ENCODE measurements at regions not wholly inside any gene's neighbourhood (a gene's known extent, or its start where the extent isn't known, plus 50 kb on each side); places are given as distances from the start of the nearest gene placed in this dataset.
"Not testable (repeated sequence)": the region's sequence is repeated elsewhere in the genome, so short reads cannot be mapped to it uniquely, and the experiment has no call there.

- no peak for DNase-seq (ENCODE audit: low read depth)
Observed at GRCh38 chr4:178165251-178165950, 723.2 kb upstream of the AGA start.

DNA sequence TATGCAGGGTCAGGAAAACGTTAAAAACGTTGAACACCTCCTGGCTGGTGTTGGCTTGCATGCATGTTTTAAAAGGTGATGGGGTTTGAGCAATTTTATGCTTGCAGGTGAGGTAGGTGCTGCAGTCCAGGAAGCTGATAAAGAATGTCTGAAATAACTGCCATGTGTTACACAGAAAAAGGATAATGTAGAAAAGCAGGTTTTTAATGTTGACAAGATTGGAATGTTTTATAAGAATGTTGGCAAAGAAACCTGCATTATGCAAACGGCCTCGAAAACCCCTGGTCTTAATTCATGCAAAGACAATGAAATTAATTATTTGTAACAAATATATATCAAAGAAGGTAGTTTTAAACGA is 723.7 kb upstream of the AGA start:
- no peak for DNase-seq (ENCODE audit: low read depth)

DNA sequence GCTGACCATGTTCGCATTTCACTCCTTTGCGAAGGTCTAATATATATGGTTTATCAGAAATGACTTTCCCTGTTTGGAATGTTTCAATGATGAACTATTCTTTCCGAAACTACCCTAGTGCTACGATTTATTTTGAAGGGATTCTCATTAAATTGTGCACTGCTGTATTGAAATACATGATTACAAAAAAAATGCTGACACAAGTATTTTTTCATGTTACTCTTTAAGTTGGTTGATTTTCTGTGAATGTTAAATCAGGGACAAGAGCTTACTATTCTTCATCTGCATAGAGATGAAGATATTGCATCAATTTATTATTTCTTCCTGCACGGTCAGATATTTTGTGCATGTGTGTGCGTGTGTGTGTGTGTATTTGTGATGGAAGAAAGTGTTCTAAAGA is 731.5 kb upstream of the AGA start:
- DNase-seq (ENCODE audit: low read depth), result no peak

- DNase-seq (ENCODE audit: low read depth), result no peak
Observed at GRCh38 chr4:178174756-178175155, 732.5 kb upstream of the AGA start.

DNA sequence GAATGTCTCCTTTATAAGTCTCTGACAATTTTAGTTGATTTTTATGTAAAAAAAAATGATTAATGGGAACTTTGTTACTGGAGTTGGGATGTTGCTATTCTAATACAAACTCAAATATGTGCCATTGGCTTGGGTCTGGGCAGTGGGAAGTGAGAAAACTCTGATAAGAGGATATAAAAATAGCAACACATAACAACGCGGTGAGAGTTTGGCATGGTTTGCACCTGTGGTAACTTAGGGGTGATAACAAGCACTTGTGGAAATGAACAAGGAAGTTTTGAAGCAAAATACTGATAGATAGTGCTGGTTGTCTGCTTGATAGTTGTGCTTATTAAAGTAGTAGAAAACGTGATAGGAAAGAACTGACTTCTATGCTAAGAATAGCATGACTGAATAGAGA is 743.3 kb upstream of the AGA start:
- DNase-seq (ENCODE audit: low read depth), result no peak

DNA sequence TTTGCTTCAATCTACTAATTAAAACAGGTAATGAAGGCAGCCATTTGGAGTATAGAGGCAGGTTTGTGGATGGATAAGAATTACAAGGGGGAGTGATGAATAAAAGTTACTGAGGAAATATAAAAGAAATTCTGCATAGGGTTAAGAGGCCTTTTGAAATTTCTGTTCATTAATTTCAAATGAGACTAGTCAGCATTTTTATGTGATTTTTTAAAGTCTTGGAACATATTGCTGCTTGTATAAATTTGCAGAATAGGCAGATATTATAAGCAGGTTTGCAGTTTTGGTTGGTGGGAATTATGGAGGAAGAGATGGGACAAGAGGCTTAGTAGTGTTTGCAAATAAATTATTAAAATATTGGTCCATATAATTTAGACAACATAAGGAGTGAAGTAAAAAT is 750.4 kb upstream of the AGA start:
- DNase-seq (ENCODE audit: low read depth), result no peak

- DNase-seq (ENCODE audit: low read depth), result no peak
Observed at GRCh38 chr4:178196751-178197374, 754.6 kb upstream of the AGA start.

GRCh38 chr4:178198691-178199090 is 756.5 kb upstream of the AGA start:
- no peak for DNase-seq (ENCODE audit: low read depth)

- no peak for DNase-seq (ENCODE audit: low read depth)
Observed at GRCh38 chr4:178202422-178202821, 760.2 kb upstream of the AGA start.

- DNase-seq (ENCODE audit: low read depth), result no peak
Observed at GRCh38 chr4:178205826-178206225, 763.6 kb upstream of the AGA start.

DNA sequence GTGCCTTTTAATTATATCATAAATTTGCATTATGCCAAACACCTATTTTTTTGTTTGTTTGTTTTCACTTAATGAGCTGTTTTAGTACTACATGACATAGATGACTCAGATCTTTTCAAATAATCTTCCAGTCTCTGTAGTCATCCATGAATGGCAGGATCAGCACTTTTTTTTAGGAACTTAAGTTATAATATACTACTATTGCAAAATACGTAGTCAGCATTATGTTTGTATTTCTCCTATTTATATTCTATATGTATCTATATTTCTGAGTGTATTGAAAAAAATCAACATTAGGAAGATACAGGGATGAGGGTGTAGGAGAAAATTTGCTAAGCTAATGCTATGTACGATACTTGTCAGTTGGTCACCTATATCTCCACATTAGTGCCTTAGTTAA is 773.1 kb upstream of the AGA start:
- DNase-seq (ENCODE audit: low read depth), result no peak

DNA sequence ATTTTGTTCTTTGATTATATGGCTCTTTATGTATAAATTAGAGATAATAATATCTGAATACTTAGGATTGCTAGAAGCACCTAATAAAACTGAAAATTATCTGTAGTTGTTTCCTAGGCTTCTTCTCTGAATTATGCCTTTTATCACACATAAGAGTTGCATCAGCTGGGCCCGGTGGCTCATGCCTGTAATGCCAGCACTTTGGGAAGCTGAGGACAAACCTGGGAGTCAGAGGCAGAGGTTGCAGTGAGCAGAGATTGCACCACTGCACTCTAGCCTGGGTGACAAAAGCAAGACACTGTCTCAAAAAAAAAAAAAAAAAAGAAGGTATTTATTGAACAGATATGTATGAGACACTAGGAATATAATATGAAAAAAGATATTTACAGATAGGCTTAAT is 773.5 kb upstream of the AGA start:
- DNase-seq (ENCODE audit: low read depth), result no peak

GRCh38 chr4:178226421-178226820 is 784.2 kb upstream of the AGA start:
- DNase-seq (ENCODE audit: low read depth), result not testable (repeated sequence)

GRCh38 chr4:178233906-178234305 is 791.7 kb upstream of the AGA start:
- no peak for DNase-seq (ENCODE audit: low read depth)

DNA sequence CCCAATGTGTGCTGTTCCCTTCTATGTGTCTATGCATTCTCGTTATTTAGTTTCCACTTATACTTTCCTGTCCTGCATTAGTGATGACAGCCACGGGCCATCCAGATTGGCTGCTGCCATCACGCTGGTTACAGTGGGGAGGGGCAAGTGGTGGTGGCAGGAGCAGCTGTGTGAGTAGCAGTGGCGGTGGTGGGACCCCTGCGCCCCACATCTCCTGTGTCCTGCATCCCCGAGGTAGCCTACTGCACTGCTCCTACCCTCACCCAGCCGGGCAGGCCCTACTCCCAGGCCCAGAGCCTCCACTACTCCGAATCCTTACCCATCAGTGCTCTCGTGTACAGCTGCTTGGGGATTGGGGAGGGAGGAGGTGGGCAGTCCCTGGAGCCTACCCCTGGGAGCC is 798.7 kb upstream of the AGA start:
- DNase-seq (ENCODE audit: low read depth), result no peak

- no peak for DNase-seq (ENCODE audit: low read depth)
Observed at GRCh38 chr4:178241601-178242118, 799.4 kb upstream of the AGA start.

DNA sequence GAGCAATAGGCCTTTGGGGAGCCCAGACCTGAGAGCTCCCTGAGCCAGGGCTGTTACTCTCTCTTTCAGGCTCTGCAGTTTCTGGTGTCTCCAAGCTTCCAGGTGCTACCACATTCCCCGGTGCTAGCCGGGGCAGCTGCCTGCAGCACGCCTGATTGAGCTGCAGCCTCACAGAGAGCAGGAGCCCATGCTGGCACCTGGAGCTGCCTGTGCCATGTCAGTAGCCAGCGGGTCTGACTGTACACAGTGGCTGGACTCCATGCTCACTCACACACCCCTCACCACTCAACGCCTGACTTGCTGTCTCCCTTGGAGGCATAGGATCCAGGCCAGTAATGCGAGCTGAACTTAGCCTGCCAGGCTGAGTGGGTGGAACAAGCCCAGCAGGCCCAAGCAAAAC is 800.4 kb upstream of the AGA start:
- no peak for DNase-seq (ENCODE audit: low read depth)

- no peak for DNase-seq (ENCODE audit: low read depth)
Observed at GRCh38 chr4:178244785-178245184, 802.5 kb upstream of the AGA start.

DNA sequence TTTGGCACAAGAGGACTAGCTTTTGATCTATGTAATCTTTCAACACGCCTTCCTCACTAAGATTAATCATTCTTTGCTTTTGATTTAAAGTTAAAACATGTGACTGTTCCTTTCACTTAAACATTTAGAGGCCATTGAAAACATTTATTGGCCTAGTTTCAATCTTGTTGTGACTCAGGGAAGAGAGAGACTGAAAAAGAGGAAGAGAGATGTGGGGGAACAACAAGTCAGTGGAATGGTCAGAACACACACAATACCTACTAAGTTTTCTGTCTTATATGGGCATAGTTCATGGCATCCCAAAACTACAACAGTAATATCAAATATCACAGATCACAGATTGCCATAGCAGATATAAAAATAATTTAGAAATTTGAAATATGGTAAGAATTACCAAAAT is 812.9 kb upstream of the AGA start:
- DNase-seq (ENCODE audit: low read depth), result no peak

DNA sequence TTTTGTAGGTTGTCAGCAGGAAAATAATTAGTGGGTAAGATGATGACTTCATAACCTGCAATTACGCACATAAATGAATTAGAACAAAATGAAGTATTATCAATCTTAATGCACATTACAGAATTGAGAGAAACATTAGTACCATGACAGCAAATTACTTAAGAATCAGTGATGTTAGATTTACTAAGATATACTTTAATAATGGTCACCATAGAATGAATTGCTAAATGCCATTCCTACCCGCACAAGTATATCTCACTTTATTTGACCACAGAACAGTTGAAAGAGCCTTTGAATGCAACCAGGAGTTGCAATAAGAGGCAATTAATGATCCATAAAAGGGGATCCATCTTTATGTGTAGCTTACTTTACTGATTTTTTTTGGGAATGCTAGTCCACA is 816.4 kb upstream of the AGA start:
- no peak for DNase-seq (ENCODE audit: low read depth)

DNA sequence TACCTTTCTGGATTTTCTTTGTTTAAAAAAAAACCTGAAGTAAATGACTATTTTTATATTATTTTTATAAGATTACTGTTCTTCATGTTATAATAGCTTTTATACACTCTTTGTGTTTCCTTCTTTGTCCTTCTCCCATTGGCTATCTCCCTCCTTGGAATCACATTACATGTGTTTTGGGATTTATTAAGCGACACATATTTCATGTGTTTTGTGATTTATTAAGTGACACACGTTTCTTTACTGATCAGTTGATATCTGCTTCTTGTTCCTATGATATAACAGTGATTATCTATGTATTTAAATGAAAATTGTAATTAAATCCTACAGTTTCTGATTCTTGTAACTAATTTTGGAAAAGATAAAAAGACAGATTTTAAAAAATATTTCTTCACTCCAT is 817.3 kb upstream of the AGA start:
- no peak for DNase-seq (ENCODE audit: low read depth)

GRCh38 chr4:178264001-178264400 is 821.8 kb upstream of the AGA start:
- DNase-seq (ENCODE audit: low read depth), result no peak

DNA sequence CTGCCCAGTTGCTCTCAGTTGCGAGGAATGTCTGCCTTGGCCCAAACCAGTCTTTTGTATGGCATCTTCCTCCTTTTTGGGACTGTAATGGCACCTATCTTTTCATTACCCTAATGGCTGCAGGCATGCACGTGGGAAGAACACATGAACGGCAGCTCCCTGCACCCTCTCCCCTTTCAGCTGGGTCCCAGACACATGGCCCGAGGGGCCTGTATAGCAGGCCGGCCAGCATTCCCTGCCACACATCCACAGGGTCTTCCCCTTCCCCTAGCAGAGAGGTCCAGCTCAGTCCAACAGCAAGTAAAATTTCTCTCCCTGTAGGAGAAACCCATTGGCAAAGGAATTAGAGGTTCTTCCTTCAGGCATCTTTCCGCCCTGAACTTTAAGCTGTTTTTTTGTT is 829.1 kb upstream of the AGA start:
- no peak for DNase-seq (ENCODE audit: low read depth)

GRCh38 chr4:178273168-178273567 is 830.9 kb upstream of the AGA start:
- DNase-seq (ENCODE audit: low read depth), result no peak
